ENCODE measurements at regions not wholly inside any gene's neighbourhood (a gene's known extent, or its start where the extent isn't known, plus 50 kb on each side); places are given as distances from the start of the nearest gene placed in this dataset.
A peak's percentile ranks its signal among the peaks of the same experiment; 100 is the strongest.

GRCh38 chr2:120674246-120675170 lies 61.2 kb upstream of the GLI2 start:
- H3K4me1 Mint-ChIP-seq (ENCODE audit: unreplicated experiment), result peaks cover 11% of the 10 kb centered on the region
- DNase-seq (ENCODE audit: low spot score), result no peak
- H3K36me3 Mint-ChIP-seq (ENCODE audit: low read depth, unreplicated experiment), result no peaks in the 10 kb centered on the region
- no peaks in the 10 kb centered on the region for H3K9me3 Mint-ChIP-seq (ENCODE audit: unreplicated experiment)
- no peak for TF ChIP-seq CTCF (IDR thresholded peaks at IDR 0.05; ENCODE audit: unreplicated experiment)
- peaks cover 7% of the 10 kb centered on the region for H3K27me3 Mint-ChIP-seq (ENCODE audit: unreplicated experiment)
- no peak overlapping the region for H3K4me3 Mint-ChIP-seq (ENCODE audit: unreplicated experiment)
- H3K27ac Mint-ChIP-seq (ENCODE audit: unreplicated experiment), result no peak overlapping the region

- peak; percentile 78 for DNase-seq (ENCODE audit: low spot score)
- H3K27ac Mint-ChIP-seq (ENCODE audit: unreplicated experiment), result no peak overlapping the region
- TF ChIP-seq CTCF (IDR thresholded peaks at IDR 0.05; ENCODE audit: unreplicated experiment), result peak; percentile 84
- H3K9me3 Mint-ChIP-seq (ENCODE audit: unreplicated experiment), result no peaks in the 10 kb centered on the region
- H3K4me3 Mint-ChIP-seq (ENCODE audit: unreplicated experiment), result no peak overlapping the region
- no peaks in the 10 kb centered on the region for H3K36me3 Mint-ChIP-seq (ENCODE audit: low read depth, unreplicated experiment)
- peaks cover 12% of the 10 kb centered on the region for H3K27me3 Mint-ChIP-seq (ENCODE audit: unreplicated experiment)
- peaks cover 11% of the 10 kb centered on the region for H3K4me1 Mint-ChIP-seq (ENCODE audit: unreplicated experiment)
Observed at GRCh38 chr2:120675460-120676130, 60.1 kb upstream of the GLI2 start.

- Mint-ChIP-seq H3K4me3 (ENCODE audit: unreplicated experiment) (no peak overlapping the region), H3K36me3 (ENCODE audit: low read depth, unreplicated experiment) (no peaks in the 10 kb centered on the region), H3K4me1 (ENCODE audit: unreplicated experiment) (peaks cover 11% of the 10 kb centered on the region), H3K27me3 (ENCODE audit: unreplicated experiment) (peaks cover 14% of the 10 kb centered on the region), H3K27ac (ENCODE audit: unreplicated experiment) (no peak overlapping the region), H3K9me3 (ENCODE audit: unreplicated experiment) (no peaks in the 10 kb centered on the region)
- no peak for DNase-seq (ENCODE audit: low spot score)
- no peak for TF ChIP-seq CTCF (IDR thresholded peaks at IDR 0.05; ENCODE audit: unreplicated experiment)
Observed at GRCh38 chr2:120677221-120677620, 58.4 kb upstream of the GLI2 start.

GRCh38 chr2:120677696-120678247 lies 57.9 kb upstream of the GLI2 start:
- no peaks in the 10 kb centered on the region for H3K9me3 Mint-ChIP-seq (ENCODE audit: unreplicated experiment)
- H3K4me1 Mint-ChIP-seq (ENCODE audit: unreplicated experiment), result peaks cover 11% of the 10 kb centered on the region
- H3K27ac Mint-ChIP-seq (ENCODE audit: unreplicated experiment), result no peak overlapping the region
- no peak for DNase-seq (ENCODE audit: low spot score)
- H3K27me3 Mint-ChIP-seq (ENCODE audit: unreplicated experiment), result peaks cover 14% of the 10 kb centered on the region
- no peak overlapping the region for H3K4me3 Mint-ChIP-seq (ENCODE audit: unreplicated experiment)
- no peak for TF ChIP-seq CTCF (IDR thresholded peaks at IDR 0.05; ENCODE audit: unreplicated experiment)
- H3K36me3 Mint-ChIP-seq (ENCODE audit: low read depth, unreplicated experiment), result no peaks in the 10 kb centered on the region

All from endothelial cell (in vitro differentiated cells).